GM12878 (cell line): ENCODE measurements at regions not wholly inside any gene's neighbourhood (a gene's known extent, or its start where the extent isn't known, plus 50 kb on each side); places are given as distances from the start of the nearest gene placed in this dataset.

Source experiments
- ATAC-seq: fragments of 200-7000 bp; cut with Tn5 transposase; 3 replicates; pipeline ENCODE4 v1.9.1; 2020; ENCODE audit warnings: mild to moderate bottlenecking, moderate library complexity
- BruUV-seq: library from RNA; stranded (reverse); fragments of 400-500 nt; replicated peaks from 2 replicates; lab custom pipeline; 2021; lab: Mats Ljungman, UMichigan
- CTCF ChIA-PET: fragments of 300-600 bp; sonication (Branson Sonifier 250); formaldehyde crosslinking; extraction: SDS; loops from one replicate; lab custom pipeline; 2021; ENCODE audit warnings: inconsistent platforms; lab: Yijun Ruan, JAX
- POLR2A ChIA-PET: fragments of 350-600 bp; formaldehyde crosslinking; extraction: SDS; loops from one replicate; lab custom pipeline; 2021; ENCODE audit warnings: inconsistent platforms; lab: Charles Lee
- RAD21 ChIA-PET: fragments of 300-600 bp; sonication (Branson Sonifier 250); formaldehyde crosslinking; loops from one replicate; lab custom pipeline; 2023; ENCODE audit warnings: antibody characterized with exemption; ENCODE audit not compliant: unreplicated experiment; lab: Charles Lee
- SMC1A ChIA-PET: fragments of 300-600 bp; sonication (Branson Sonifier 250); formaldehyde crosslinking; loops from one replicate; lab custom pipeline; 2023; ENCODE audit not compliant: unreplicated experiment, uncharacterized antibody; lab: Charles Lee
- DNase-seq: peaks from one replicate; pipeline ENCODE4 v3.0.0-alpha.2; 2011; ENCODE audit warnings: low read depth, low spot score
- FAIRE-seq: peaks from 3 replicates; lab custom pipeline; 2011; peaks lifted over from hg19 to GRCh38; lab: Jason Lieb, UNC
- H2AFZ ChIP-seq: 2 replicates; pipeline ENCODE4 v1.6.0; 2011; ENCODE audit warnings: low read depth, low read length, control low read depth; ENCODE audit not compliant: control insufficient read depth
- H3K27ac ChIP-seq: 2 replicates; pipeline ENCODE4 v1.5.1; 2011; ENCODE audit warnings: control low read depth; ENCODE audit not compliant: control insufficient read depth, insufficient read depth
- H3K27me3 ChIP-seq, 2 experiments: replicated peaks in 1 of 2; 2 replicates each; pipeline versions ENCODE4 v1.6.0 to v1.6.1; 2011; ENCODE audit warnings: low read length in 1 of 2; ENCODE audit not compliant: control insufficient read depth in 2 of 2, insufficient read depth in 2 of 2
- H3K36me3 ChIP-seq, 2 experiments: 2 replicates each; pipeline ENCODE4 v1.5.1; 2011; ENCODE audit warnings: low read length in 1 of 2; ENCODE audit not compliant: control insufficient read depth in 2 of 2, insufficient read depth in 2 of 2
- H3K4me1 ChIP-seq: 2 replicates; pipeline ENCODE4 v1.6.1; 2011; ENCODE audit warnings: mild to moderate bottlenecking, low read length, moderate library complexity, mixed read lengths; ENCODE audit not compliant: control insufficient read depth, insufficient read depth
- H3K4me2 ChIP-seq: 2 replicates; pipeline ENCODE4 v1.6.0; 2011; ENCODE audit warnings: control low read depth; ENCODE audit not compliant: control insufficient read depth, insufficient read depth
- H3K4me3 ChIP-seq: fragments of 200-600 bp; sonication (generic); 2 replicates; pipeline ENCODE4 v1.5.1; 2016
- H3K79me2 ChIP-seq: 2 replicates; pipeline ENCODE4 v1.6.0; 2011; ENCODE audit warnings: low read length; ENCODE audit not compliant: control insufficient read depth, insufficient read depth
- H3K9ac ChIP-seq: 2 replicates; pipeline ENCODE4 v1.8.0; 2011; ENCODE audit warnings: low read length, control low read depth, mixed read lengths; ENCODE audit not compliant: control insufficient read depth, insufficient read depth
- H3K9me3 ChIP-seq: replicated peaks from 3 replicates; pipeline ENCODE4 v1.5.1; 2011; ENCODE audit warnings: mild to moderate bottlenecking, low read length; ENCODE audit not compliant: control insufficient read depth, insufficient read depth
- H4K20me1 ChIP-seq: 2 replicates; pipeline ENCODE4 v1.6.0; 2011; ENCODE audit not compliant: control insufficient read depth, insufficient read depth
- ATF7 ChIP-seq: fragments of 450-650 bp; IDR thresholded peaks from 2 replicates; pipeline ENCODE4 v1.6.1; 2016; ENCODE audit warnings: low read depth, mild to moderate bottlenecking
- CUX1 ChIP-seq: IDR thresholded peaks from 2 replicates; pipeline ENCODE4 v1.6.1; 2012; ENCODE audit warnings: improper control_type of control experiment, low read depth, low read length; ENCODE audit not compliant: insufficient replicate concordance
- ETV6 ChIP-seq, 2 experiments: fragments of 450-650 bp in 1 of 2; IDR thresholded peaks in 1 of 2; conservative IDR thresholded peaks in 1 of 2; 2 replicates each; pipeline ENCODE4 v1.6.1; 2014; ENCODE audit warnings: antibody characterized with exemption in 1 of 2, borderline replicate concordance in 1 of 2, low read depth in 1 of 2, mild to moderate bottlenecking in 1 of 2, moderate library complexity in 1 of 2
- PRDM15 ChIP-seq: fragments of 450-650 bp; formaldehyde crosslinking; IDR thresholded peaks from 2 replicates; pipeline ENCODE4 v1.4.0; 2020; ENCODE audit warnings: mild to moderate bottlenecking, moderate library complexity
- SIN3A ChIP-seq: IDR thresholded peaks from 2 replicates; pipeline ENCODE4 v1.6.1; 2012; ENCODE audit warnings: low read depth, low read length, improper control_type of control experiment
- YY1 ChIP-seq: IDR thresholded peaks from 2 replicates; pipeline ENCODE4 v1.6.1; 2011; ENCODE audit warnings: low read depth, mild to moderate bottlenecking, low read length
- ZBTB40 ChIP-seq: fragments of 450-650 bp; IDR thresholded peaks from 2 replicates; pipeline ENCODE4 v1.6.1; 2016; ENCODE audit warnings: mild to moderate bottlenecking, moderate library complexity, borderline replicate concordance
- WGBS: methylation state at CpG from one replicate; pipeline ENCODE4 v1.1.6; 2016; ENCODE audit warnings: low lambda C conversion rate; ENCODE audit not compliant: insufficient replicate concordance, insufficient coverage; ENCODE audit errors: missing lambda C conversion rate; 5-methylcytosine and 5-hydroxymethylcytosine counted together
- in situ Hi-C: fragments of 300-500 bp; cut with MboI; formaldehyde crosslinking; loops from 9 replicates; pipeline ENCODE4 v1.14.3; 2018; ENCODE audit warnings: mixed read lengths
- intact Hi-C: fragments of 100-400 bp; cut with micrococcal nuclease; formaldehyde crosslinking; loops from one replicate; pipeline ENCODE4 v1.14.2; 2022; ENCODE audit not compliant: unreplicated experiment
- TF ChIP-seq, protein P1 (sequence below): IDR thresholded peaks from 2 replicates; pipeline ENCODE4 v1.6.1; 2011; ENCODE audit warnings: borderline replicate concordance, low read depth, mild to moderate bottlenecking, moderate library complexity, low read length; ENCODE audit not compliant: insufficient read depth, poor library complexity, severe bottlenecking

- Histone ChIP-seq H3K4me1 (no peaks in the 10 kb centered on the region), H3K36me3 (no peaks in the 10 kb centered on the region), H3K4me3 (no peak overlapping the region), H3K9ac (no peak overlapping the region), H4K20me1 (no peaks in the 10 kb centered on the region), H3K27me3 (no peaks in the 10 kb centered on the region), H2AFZ (no peak overlapping the region), H3K27ac (no peak overlapping the region), H3K9me3 (no peaks in the 10 kb centered on the region; the same call in 2 of the 3 replicates), H3K4me2 (no peak overlapping the region), H3K79me2 (no peaks in the 10 kb centered on the region)
- ATAC-seq = no peak
- ChIA-PET SMC1A (no interaction called here), RAD21 (no interaction called here), CTCF (no interaction called here), POLR2A (no interaction called here)
- no peak for FAIRE-seq
- no TSS peak for BruUV-seq
- TF ChIP-seq ETV6 (conservative IDR thresholded peaks at IDR 0.05 in 1 of 2, IDR thresholded peaks at IDR 0.05 in 1 of 2; ENCODE audit: borderline replicate concordance in 1 of 2, low read depth in 1 of 2) (no peak), ATF7 (no peak), ZBTB40 (no peak), PRDM15 (CRISPR knock-in tag) (no peak), CUX1 (no peak), YY1 (no peak), SIN3A (no peak)
- TF ChIP-seq, protein P1, sequence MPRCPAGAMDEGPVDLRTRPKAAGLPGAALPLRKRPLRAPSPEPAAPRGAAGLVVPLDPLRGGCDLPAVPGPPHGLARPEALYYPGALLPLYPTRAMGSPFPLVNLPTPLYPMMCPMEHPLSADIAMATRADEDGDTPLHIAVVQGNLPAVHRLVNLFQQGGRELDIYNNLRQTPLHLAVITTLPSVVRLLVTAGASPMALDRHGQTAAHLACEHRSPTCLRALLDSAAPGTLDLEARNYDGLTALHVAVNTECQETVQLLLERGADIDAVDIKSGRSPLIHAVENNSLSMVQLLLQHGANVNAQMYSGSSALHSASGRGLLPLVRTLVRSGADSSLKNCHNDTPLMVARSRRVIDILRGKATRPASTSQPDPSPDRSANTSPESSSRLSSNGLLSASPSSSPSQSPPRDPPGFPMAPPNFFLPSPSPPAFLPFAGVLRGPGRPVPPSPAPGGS = no peak
- no peak for DNase-seq
- in situ Hi-C loops = no loop called here
- WGBS = 20% methylated on average over 9 of the region's 9 CpGs
- intact Hi-C loops = no loop called here
Observed at GRCh38 chr13:112132619-112133018, 65.7 kb downstream of the SOX1 start.
